Posterior vena cava (tissue), 2 donors: ENCODE measurements at regions not wholly inside any gene's neighbourhood (a gene's known extent, or its start where the extent isn't known, plus 50 kb on each side); places are given as distances from the start of the nearest gene placed in this dataset.
"Not testable (repeated sequence)": the region's sequence is repeated elsewhere in the genome, so short reads cannot be mapped to it uniquely, and the experiment has no call there.

Experiments
- DNase-seq: peaks from one replicate; pipeline ENCODE4 v3.0.0-alpha.2; 2020; ENCODE audit warnings: low spot score
- intact Hi-C, 2 donors: fragments of 100-400 bp; cut with DNase I; formaldehyde crosslinking; loops; one replicate each; pipeline versions ENCODE4 v1.14.1 to v1.14.2; 2022 to 2023
- donor health status: DM: yes; HTN: yes; CAD: no.
- donor health status: DM: yes; HTN: yes; CAD: no.

GRCh38 chr2:12617366-12617765 lies 99.4 kb upstream of the TRIB2 start:
- no peak for DNase-seq
- intact Hi-C loops: no loop called here

- intact Hi-C loops: no loop called here
- DNase-seq: no peak
Measured at GRCh38 chr2:12617853-12618252, 98.9 kb upstream of the TRIB2 start.

GRCh38 chr2:12618576-12618975 lies 98.2 kb upstream of the TRIB2 start:
- intact Hi-C loops: no loop called here
- DNase-seq: no peak

GRCh38 chr2:12619975-12620374 lies 96.8 kb upstream of the TRIB2 start:
- DNase-seq: peak; percentile 81
- intact Hi-C loops: no loop called here

GRCh38 chr2:12620759-12621158 lies 96.0 kb upstream of the TRIB2 start:
- DNase-seq: no peak
- intact Hi-C loops: no loop called here

- DNase-seq: no peak
- intact Hi-C loops: no loop called here
Measured at GRCh38 chr2:12623051-12623450, 93.7 kb upstream of the TRIB2 start.

GRCh38 chr2:12624384-12624783 lies 92.4 kb upstream of the TRIB2 start:
- DNase-seq: no peak
- intact Hi-C loops: no loop called here

GRCh38 chr2:12624905-12625598 lies 91.7 kb upstream of the TRIB2 start:
- intact Hi-C loops: no loop called here
- DNase-seq: no peak

GRCh38 chr2:12628541-12628940 lies 88.2 kb upstream of the TRIB2 start:
- intact Hi-C loops, DNase-seq: not testable (repeated sequence)

GRCh38 chr2:12636837-12637581 lies 79.7 kb upstream of the TRIB2 start:
- DNase-seq: no peak
- intact Hi-C loops: no loop called here

- DNase-seq: no peak
- intact Hi-C loops: no loop called here
Measured at GRCh38 chr2:12637754-12638153, 79.0 kb upstream of the TRIB2 start.

- DNase-seq: no peak
- intact Hi-C loops: no loop called here
Measured at GRCh38 chr2:12641441-12641840, 75.3 kb upstream of the TRIB2 start.

GRCh38 chr2:12642332-12642731 lies 74.4 kb upstream of the TRIB2 start:
- intact Hi-C loops: no loop called here
- no peak for DNase-seq

- DNase-seq: no peak
- intact Hi-C loops: no loop called here
Measured at GRCh38 chr2:12642859-12643258, 73.9 kb upstream of the TRIB2 start.

- intact Hi-C loops: loop anchor here in 1 of 2 donors (1.0 kb wide), 1 partner anchor 44 kb away; no protein-coding TSS in a partner anchor
- no peak for DNase-seq
Measured at GRCh38 chr2:12649602-12650400, 66.9 kb upstream of the TRIB2 start.

GRCh38 chr2:12651641-12652040 lies 65.1 kb upstream of the TRIB2 start:
- intact Hi-C loops: no loop called here

GRCh38 chr2:12652723-12653122 lies 64.0 kb upstream of the TRIB2 start:
- intact Hi-C loops: no loop called here
- no peak for DNase-seq

More at GRCh38 chr2:12651641-12652040, 65.1 kb upstream of the TRIB2 start:
- DNase-seq: no peak

- intact Hi-C loops: no loop called here
- DNase-seq: no peak
Measured at GRCh38 chr2:12657560-12657959, 59.2 kb upstream of the TRIB2 start.

- intact Hi-C loops: no loop called here
- no peak for DNase-seq
Measured at GRCh38 chr2:12658310-12658945, 58.3 kb upstream of the TRIB2 start.

GRCh38 chr2:12661489-12661888 lies 55.2 kb upstream of the TRIB2 start:
- no peak for DNase-seq
- intact Hi-C loops: no loop called here
